ENCODE measurements at regions not wholly inside any gene's neighbourhood (a gene's known extent, or its start where the extent isn't known, plus 50 kb on each side); places are given as distances from the start of the nearest gene placed in this dataset.

DNA sequence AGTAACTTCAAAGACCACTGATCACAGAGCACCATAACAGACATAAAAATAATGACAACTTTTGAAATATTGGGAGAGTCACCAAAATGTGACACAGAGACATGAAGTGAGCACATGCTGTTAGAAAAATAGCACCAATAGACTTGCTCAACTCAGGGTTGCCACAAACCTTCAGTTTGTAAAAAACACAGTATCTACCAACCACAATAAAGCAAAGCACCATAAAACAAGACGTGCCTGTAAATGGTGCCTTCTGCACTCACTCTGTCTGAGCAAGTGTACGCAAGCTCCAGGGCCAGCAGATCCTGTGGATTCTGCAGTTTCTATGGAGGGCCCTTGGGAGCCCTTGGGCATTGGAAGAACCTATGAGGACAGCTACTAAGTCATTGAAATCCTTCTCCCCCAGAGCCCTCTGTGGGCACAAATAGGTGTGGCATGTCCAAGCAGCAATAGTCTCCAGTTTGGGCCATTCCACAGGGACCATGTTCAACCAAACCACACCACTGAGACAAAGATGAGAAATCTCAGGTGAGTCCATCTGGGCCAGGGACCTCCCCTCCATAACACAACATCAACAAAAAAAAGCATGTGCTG is 116.9 kb upstream of the RAB4A start:
- H3K27ac Mint-ChIP-seq (ENCODE audit: unreplicated experiment): no peak overlapping the region
- TF ChIP-seq CTCF (IDR thresholded peaks at IDR 0.05): no peak
- H3K4me3 Mint-ChIP-seq (ENCODE audit: unreplicated experiment): no peak overlapping the region
- peaks cover 7% of the 10 kb centered on the region for H3K9me3 Mint-ChIP-seq (ENCODE audit: unreplicated experiment)
- no peaks in the 10 kb centered on the region for H3K4me1 Mint-ChIP-seq (ENCODE audit: unreplicated experiment)
- H3K27me3 Mint-ChIP-seq (ENCODE audit: unreplicated experiment): peaks cover 43% of the 10 kb centered on the region
- no peak for DNase-seq (ENCODE audit: extremely low spot score, unreplicated experiment)
- H3K36me3 Mint-ChIP-seq (ENCODE audit: unreplicated experiment): no peaks in the 10 kb centered on the region

- Mint-ChIP-seq H3K27me3 (ENCODE audit: unreplicated experiment) (peaks cover 43% of the 10 kb centered on the region), H3K4me3 (ENCODE audit: unreplicated experiment) (no peak overlapping the region), H3K27ac (ENCODE audit: unreplicated experiment) (no peak overlapping the region), H3K4me1 (ENCODE audit: unreplicated experiment) (no peaks in the 10 kb centered on the region), H3K9me3 (ENCODE audit: unreplicated experiment) (peaks cover 7% of the 10 kb centered on the region), H3K36me3 (ENCODE audit: unreplicated experiment) (no peaks in the 10 kb centered on the region)
- DNase-seq (ENCODE audit: extremely low spot score, unreplicated experiment): no peak
- TF ChIP-seq CTCF (IDR thresholded peaks at IDR 0.05): no peak
Measured at GRCh38 chr1:229154811-229155210, 116.1 kb upstream of the RAB4A start.

GRCh38 chr1:229155472-229155871 is 115.4 kb upstream of the RAB4A start:
- no peak for DNase-seq (ENCODE audit: extremely low spot score, unreplicated experiment)
- Mint-ChIP-seq H3K4me1 (ENCODE audit: unreplicated experiment) (no peaks in the 10 kb centered on the region), H3K27ac (ENCODE audit: unreplicated experiment) (no peak overlapping the region), H3K9me3 (ENCODE audit: unreplicated experiment) (peaks cover 7% of the 10 kb centered on the region), H3K4me3 (ENCODE audit: unreplicated experiment) (no peak overlapping the region), H3K27me3 (ENCODE audit: unreplicated experiment) (peaks cover 45% of the 10 kb centered on the region), H3K36me3 (ENCODE audit: unreplicated experiment) (no peaks in the 10 kb centered on the region)
- no peak for TF ChIP-seq CTCF (IDR thresholded peaks at IDR 0.05)

DNA sequence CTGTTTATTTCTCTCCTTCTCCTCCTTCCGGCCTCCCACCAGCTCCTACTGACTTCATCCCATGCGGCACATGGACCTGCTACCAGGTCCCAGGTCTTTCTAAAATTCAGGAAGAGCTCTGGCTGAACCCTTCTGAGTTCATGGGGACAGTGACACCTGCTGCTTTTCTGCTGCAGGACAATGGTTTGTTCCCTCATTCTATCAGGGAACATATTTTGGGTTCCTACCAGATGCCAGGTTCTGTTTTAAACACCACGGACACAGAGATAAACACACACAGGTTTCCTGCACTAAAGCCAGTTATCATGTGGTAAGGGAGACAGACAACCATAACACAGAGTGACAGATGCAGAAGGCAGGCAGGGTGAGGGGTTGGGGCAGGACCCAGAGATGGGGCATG is 114.0 kb upstream of the RAB4A start:
- H3K4me1 Mint-ChIP-seq (ENCODE audit: unreplicated experiment): no peaks in the 10 kb centered on the region
- H3K27me3 Mint-ChIP-seq (ENCODE audit: unreplicated experiment): peaks cover 42% of the 10 kb centered on the region
- no peaks in the 10 kb centered on the region for H3K36me3 Mint-ChIP-seq (ENCODE audit: unreplicated experiment)
- TF ChIP-seq CTCF (IDR thresholded peaks at IDR 0.05): peak; percentile 47
- H3K9me3 Mint-ChIP-seq (ENCODE audit: unreplicated experiment): peaks cover 7% of the 10 kb centered on the region
- DNase-seq (ENCODE audit: extremely low spot score, unreplicated experiment): no peak
- no peak overlapping the region for H3K4me3 Mint-ChIP-seq (ENCODE audit: unreplicated experiment)
- H3K27ac Mint-ChIP-seq (ENCODE audit: unreplicated experiment): no peak overlapping the region

DNA sequence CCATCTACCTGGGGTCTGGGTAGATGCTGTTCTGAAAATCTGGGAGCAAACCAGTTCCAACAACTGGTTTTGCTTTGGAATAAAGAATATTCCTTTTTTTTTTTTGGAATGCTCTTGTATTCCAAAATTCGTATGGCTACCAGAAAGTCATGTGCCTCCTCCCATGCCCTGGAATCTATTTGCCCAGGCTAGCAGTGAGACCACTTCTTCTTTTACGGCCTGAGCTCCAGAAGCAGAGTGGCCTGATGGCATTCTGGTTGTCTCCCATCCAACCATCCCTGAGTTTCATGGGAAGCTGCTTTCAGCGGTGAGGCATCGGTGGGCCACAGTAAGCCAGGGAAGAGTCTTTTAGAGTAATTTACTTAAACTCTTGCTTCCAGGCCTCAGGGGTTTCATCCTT is 113.4 kb upstream of the RAB4A start:
- Mint-ChIP-seq H3K36me3 (ENCODE audit: unreplicated experiment) (no peaks in the 10 kb centered on the region), H3K4me1 (ENCODE audit: unreplicated experiment) (no peaks in the 10 kb centered on the region), H3K27ac (ENCODE audit: unreplicated experiment) (no peak overlapping the region), H3K27me3 (ENCODE audit: unreplicated experiment) (peaks cover 37% of the 10 kb centered on the region), H3K4me3 (ENCODE audit: unreplicated experiment) (no peak overlapping the region), H3K9me3 (ENCODE audit: unreplicated experiment) (peaks cover 4% of the 10 kb centered on the region)
- no peak for DNase-seq (ENCODE audit: extremely low spot score, unreplicated experiment)
- no peak for TF ChIP-seq CTCF (IDR thresholded peaks at IDR 0.05)

All from osteocyte (in vitro differentiated cells).